SU-DHL-6 (cell line): ENCODE measurements at regions not wholly inside any gene's neighbourhood (a gene's known extent, or its start where the extent isn't known, plus 50 kb on each side); places are given as distances from the start of the nearest gene placed in this dataset.
A peak's percentile ranks its signal among the peaks of the same experiment; 100 is the strongest.

Experiments
- H2AFZ ChIP-seq: fragments of 200-600 bp; sonication (generic); 2 replicates; pipeline ENCODE4 v1.6.1; 2014; ENCODE audit warnings: low read depth, mild to moderate bottlenecking, moderate library complexity, mixed read lengths, antibody characterized with exemption, low read length; ENCODE audit not compliant: severe bottlenecking
- H3F3A ChIP-seq: fragments of 200-600 bp; shearing (Covaris generic); 2 replicates; pipeline ENCODE4 v1.6.0; 2016; ENCODE audit warnings: antibody characterized with exemption, mild to moderate bottlenecking; ENCODE audit not compliant: insufficient read depth
- H3K27ac ChIP-seq: fragments of 200-600 bp; sonication (generic); 2 replicates; pipeline ENCODE4 v1.5.1; 2016; ENCODE audit warnings: low read depth, mild to moderate bottlenecking, low read length, moderate library complexity, mixed read lengths
- H3K27me3 ChIP-seq: fragments of 200-600 bp; sonication (generic), shearing (Covaris generic); 2 replicates; pipeline ENCODE4 v1.6.0; 2014; ENCODE audit warnings: mild to moderate bottlenecking, low read length
- H3K36me3 ChIP-seq: fragments of 200-600 bp; sonication (generic); 2 replicates; pipeline ENCODE4 v1.6.1; 2014; ENCODE audit warnings: mild to moderate bottlenecking, low read length, mixed read lengths
- H3K4me2 ChIP-seq: fragments of 300-600, 200-600 bp; shearing (Covaris generic), sonication (generic); 2 replicates; pipeline ENCODE4 v1.6.0; 2014; ENCODE audit warnings: low read length, low read depth, mild to moderate bottlenecking; ENCODE audit not compliant: poor library complexity, severe bottlenecking
- H3K4me3 ChIP-seq: fragments of 200-600 bp; sonication (generic); 2 replicates; pipeline ENCODE4 v1.5.1; 2014; ENCODE audit warnings: antibody characterized with exemption, low read length, mild to moderate bottlenecking, mixed read lengths; ENCODE audit not compliant: insufficient read depth, poor library complexity, severe bottlenecking
- H3K79me2 ChIP-seq: fragments of 200-600 bp; sonication (generic); 2 replicates; pipeline ENCODE4 v1.6.1; 2014; ENCODE audit warnings: mild to moderate bottlenecking, low read length, moderate library complexity; ENCODE audit not compliant: insufficient read depth
- H3K9ac ChIP-seq: fragments of 200-600 bp; sonication (generic); 2 replicates; pipeline ENCODE4 v1.7.0; 2014; ENCODE audit warnings: mild to moderate bottlenecking, low read length
- H3K9me2 ChIP-seq: fragments of 200-600 bp; sonication (generic); replicated peaks from 2 replicates; pipeline ENCODE4 v1.6.1; 2014; ENCODE audit warnings: low read length; ENCODE audit not compliant: insufficient read depth
- H3K9me3 ChIP-seq: fragments of 200-600 bp; sonication (generic); 2 replicates; pipeline ENCODE4 v1.6.1; 2014; ENCODE audit warnings: low read length, mixed read lengths; ENCODE audit not compliant: insufficient read depth
- H4K20me1 ChIP-seq: fragments of 200-600 bp; sonication (generic); 2 replicates; pipeline ENCODE4 v1.6.1; 2014; ENCODE audit warnings: low read depth, mild to moderate bottlenecking, antibody characterized with exemption, low read length, moderate library complexity, mixed read lengths
- EZH2phosphoT487 ChIP-seq: fragments of 200-600 bp; sonication (generic), shearing (Covaris generic); conservative IDR thresholded peaks from 2 replicates; pipeline ENCODE4 v1.6.1; 2018; ENCODE audit warnings: mild to moderate bottlenecking, antibody characterized with exemption, low read length, moderate library complexity, mixed read lengths
- TF ChIP-seq, protein P1 (sequence below): fragments of 200-600 bp; sonication (generic); IDR thresholded peaks from one replicate; pipeline ENCODE4 v1.5.1; 2017; ENCODE audit warnings: antibody characterized with exemption, mild to moderate bottlenecking, low read length, moderate library complexity; ENCODE audit not compliant: insufficient read depth, poor library complexity, severe bottlenecking

DNA sequence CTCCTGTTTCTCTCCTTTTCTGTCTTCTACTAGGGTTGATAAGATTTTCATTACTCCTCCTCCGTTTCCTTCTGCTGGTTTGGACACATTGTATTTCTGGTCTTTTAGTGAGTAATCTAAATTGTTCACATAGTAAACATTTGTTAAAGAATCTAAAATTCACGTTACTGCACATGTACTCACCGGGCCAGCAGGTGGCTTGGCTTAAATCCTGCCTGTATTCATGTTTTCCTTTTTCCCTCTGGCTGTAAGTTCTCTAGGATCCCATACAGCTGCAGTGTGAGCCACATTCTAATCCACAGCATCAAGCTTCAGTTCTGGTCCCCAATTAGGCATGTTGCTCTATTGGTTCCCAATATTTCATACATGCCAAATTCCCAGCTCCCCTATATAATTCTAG is 958.3 kb downstream of the ADGRL2 start:
- H3F3A ChIP-seq = no peaks in the 10 kb centered on the region
- H3K27ac ChIP-seq = no peak overlapping the region
- H3K9me2 ChIP-seq = no peaks in the 10 kb centered on the region
- no peaks in the 10 kb centered on the region for H3K27me3 ChIP-seq
- no peak overlapping the region for H3K9ac ChIP-seq
- no peak overlapping the region for H3K4me2 ChIP-seq
- H3K79me2 ChIP-seq = no peaks in the 10 kb centered on the region
- no peaks in the 10 kb centered on the region for H4K20me1 ChIP-seq
- H3K9me3 ChIP-seq = no peaks in the 10 kb centered on the region
- no peak for TF ChIP-seq EZH2phosphoT487
- TF ChIP-seq, protein P1, sequence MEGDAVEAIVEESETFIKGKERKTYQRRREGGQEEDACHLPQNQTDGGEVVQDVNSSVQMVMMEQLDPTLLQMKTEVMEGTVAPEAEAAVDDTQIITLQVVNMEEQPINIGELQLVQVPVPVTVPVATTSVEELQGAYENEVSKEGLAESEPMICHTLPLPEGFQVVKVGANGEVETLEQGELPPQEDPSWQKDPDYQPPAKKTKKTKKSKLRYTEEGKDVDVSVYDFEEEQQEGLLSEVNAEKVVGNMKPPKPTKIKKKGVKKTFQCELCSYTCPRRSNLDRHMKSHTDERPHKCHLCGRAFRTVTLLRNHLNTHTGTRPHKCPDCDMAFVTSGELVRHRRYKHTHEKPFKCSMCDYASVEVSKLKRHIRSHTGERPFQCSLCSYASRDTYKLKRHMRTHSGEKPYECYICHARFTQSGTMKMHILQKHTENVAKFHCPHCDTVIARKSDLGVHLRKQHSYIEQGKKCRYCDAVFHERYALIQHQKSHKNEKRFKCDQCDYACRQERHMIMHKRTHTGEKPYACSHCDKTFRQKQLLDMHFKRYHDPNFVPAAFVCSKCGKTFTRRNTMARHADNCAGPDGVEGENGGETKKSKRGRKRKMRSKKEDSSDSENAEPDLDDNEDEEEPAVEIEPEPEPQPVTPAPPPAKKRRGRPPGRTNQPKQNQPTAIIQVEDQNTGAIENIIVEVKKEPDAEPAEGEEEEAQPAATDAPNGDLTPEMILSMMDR = no peak
- peak overlapping the region; percentile 21 for H2AFZ ChIP-seq
- H3K4me3 ChIP-seq = no peak overlapping the region
- no peaks in the 10 kb centered on the region for H3K36me3 ChIP-seq

DNA sequence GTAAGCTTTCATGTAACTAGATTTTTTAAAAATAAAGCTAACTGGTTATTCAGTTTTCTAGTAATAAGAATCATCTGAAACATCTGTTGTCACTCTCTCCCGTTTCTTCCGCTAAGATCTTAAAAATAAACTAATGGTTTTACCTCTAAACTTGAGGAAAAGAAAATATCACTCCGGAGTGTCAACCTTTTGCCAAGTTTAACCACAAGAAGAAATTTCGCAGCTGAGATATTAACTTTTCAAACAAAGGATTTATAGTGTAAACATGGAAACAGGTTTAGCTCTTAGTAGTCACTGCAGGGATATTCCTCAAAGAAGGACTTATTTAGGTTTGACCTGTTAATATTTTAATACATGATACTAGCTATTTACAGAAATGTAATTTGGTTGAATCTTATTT is 954.9 kb downstream of the ADGRL2 start:
- H3K4me2 ChIP-seq = no peak overlapping the region
- no peaks in the 10 kb centered on the region for H3K9me2 ChIP-seq
- no peak overlapping the region for H3K4me3 ChIP-seq
- no peaks in the 10 kb centered on the region for H3K36me3 ChIP-seq
- no peaks in the 10 kb centered on the region for H3F3A ChIP-seq
- no peaks in the 10 kb centered on the region for H3K9me3 ChIP-seq
- H2AFZ ChIP-seq = no peak overlapping the region
- H3K9ac ChIP-seq = no peak overlapping the region
- no peaks in the 10 kb centered on the region for H4K20me1 ChIP-seq
- H3K79me2 ChIP-seq = no peaks in the 10 kb centered on the region
- H3K27me3 ChIP-seq = no peaks in the 10 kb centered on the region
- TF ChIP-seq, protein P1 = no peak
- TF ChIP-seq EZH2phosphoT487 = no peak
- no peak overlapping the region for H3K27ac ChIP-seq

DNA sequence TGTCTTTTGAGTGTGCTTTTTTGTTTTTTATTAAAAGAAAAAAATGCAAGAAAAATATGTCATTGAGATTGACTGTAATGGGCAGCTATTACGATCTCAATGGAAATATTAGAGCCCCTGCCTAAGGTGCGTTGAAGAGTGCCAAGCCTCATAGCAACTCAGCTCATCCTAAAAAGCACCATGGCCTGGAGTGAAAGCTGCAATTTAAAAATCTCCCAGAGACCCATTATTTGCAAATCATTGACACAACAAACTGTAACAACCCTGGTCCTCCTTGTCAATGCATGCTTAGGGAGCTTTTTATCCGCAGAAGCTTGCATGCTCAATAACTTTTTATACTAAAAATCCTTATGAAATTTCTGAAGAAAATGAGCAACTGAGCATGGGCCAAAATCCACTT is 954.5 kb downstream of the ADGRL2 start:
- no peak for TF ChIP-seq EZH2phosphoT487
- TF ChIP-seq, protein P1 = no peak
- no peak overlapping the region for H3K4me2 ChIP-seq
- no peaks in the 10 kb centered on the region for H3K9me2 ChIP-seq
- H3K4me3 ChIP-seq = no peak overlapping the region
- no peak overlapping the region for H3K27ac ChIP-seq
- no peaks in the 10 kb centered on the region for H3K9me3 ChIP-seq
- no peaks in the 10 kb centered on the region for H3K27me3 ChIP-seq
- no peaks in the 10 kb centered on the region for H3K79me2 ChIP-seq
- H2AFZ ChIP-seq = no peak overlapping the region
- H4K20me1 ChIP-seq = no peaks in the 10 kb centered on the region
- H3F3A ChIP-seq = no peaks in the 10 kb centered on the region
- no peaks in the 10 kb centered on the region for H3K36me3 ChIP-seq
- H3K9ac ChIP-seq = no peak overlapping the region
